ENCODE measurements at regions not wholly inside any gene's neighbourhood (a gene's known extent, or its start where the extent isn't known, plus 50 kb on each side); places are given as distances from the start of the nearest gene placed in this dataset.

DNA sequence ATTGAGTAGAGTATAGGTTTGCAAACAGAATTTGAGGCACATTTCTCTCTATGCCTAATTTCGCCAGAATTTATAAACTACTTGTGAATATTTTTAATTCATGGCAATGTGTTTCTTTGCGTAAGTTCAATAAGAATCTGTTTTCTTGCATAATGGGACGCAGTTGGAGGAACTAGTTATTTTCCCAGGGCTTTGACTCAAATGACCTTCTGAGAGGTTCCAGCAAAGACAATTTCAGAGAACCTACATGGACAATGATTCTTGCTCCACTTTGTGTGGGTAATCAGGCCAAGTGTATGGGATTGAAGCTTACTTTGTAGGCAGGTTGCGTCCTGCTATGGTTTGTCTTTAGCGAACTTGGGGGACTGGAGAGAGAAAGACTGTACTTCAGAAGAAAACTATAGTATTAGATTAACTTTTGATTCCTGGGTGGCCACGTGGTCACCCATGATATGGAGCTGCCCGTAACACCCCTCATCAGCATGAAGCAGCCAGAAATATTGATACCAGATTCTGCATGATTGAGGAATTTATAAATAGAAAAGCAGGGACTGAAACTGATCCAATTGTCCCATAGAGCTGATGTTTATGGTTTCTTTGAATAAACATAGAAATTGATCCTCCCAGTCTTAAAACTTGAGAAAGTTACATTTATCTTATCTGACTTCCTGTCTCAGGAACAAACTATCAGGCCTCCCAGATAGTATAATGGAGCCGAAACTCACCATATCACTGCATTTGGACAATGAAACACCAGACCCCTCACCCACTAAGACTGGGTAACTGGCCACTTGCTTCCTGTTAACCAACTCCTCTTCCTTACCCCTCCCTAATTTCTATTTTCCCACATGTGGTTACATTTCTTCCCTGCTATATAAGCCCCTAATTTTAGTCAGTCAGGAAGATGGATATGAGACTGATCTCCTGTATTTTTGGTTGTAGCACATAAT, 815.3 kb upstream of the HS6ST1 start:
- DNase-seq (ENCODE audit: low read depth in 2 of 2), result no peak

DNA sequence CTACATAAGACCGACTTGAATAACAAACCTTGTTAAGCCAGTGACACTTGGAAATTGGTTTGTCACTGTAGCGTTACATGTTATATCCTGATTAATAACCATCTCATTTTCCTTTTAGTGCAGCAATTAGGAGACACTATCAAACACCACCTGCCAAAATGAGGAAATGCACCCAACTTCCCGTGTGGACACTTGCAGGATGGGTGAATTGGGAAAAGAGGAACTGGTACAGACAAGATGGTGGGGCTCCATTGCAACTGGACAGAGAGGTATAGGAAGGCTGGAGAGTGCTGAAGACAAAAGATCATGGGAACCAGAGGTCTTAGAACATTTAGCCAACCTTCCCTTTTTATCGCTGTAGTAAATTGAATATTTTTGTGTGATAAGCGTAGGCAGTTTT, 816.3 kb upstream of the HS6ST1 start:
- no peak for DNase-seq (ENCODE audit: low read depth in 2 of 2)

DNA sequence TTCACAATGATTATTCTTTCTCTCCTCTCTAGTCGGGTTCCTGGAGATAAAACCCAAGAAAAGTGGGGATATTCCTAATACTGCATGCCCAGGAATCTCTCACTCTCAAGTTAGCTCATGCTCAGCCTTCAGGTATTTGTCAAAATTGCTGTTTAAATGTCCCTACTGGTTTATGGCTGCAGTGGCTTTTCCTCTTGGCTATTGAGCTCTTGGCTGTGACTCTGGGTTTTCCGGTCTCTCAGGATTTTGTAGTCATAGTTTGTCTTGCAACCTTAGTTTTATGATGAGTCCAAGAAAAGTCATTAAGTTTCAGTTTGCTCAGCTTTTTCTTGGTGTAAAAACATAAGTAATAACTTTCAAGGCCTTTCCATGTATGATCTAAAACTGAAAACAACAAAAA, 820.7 kb upstream of the HS6ST1 start:
- no peak for DNase-seq (ENCODE audit: low read depth in 2 of 2)

DNA sequence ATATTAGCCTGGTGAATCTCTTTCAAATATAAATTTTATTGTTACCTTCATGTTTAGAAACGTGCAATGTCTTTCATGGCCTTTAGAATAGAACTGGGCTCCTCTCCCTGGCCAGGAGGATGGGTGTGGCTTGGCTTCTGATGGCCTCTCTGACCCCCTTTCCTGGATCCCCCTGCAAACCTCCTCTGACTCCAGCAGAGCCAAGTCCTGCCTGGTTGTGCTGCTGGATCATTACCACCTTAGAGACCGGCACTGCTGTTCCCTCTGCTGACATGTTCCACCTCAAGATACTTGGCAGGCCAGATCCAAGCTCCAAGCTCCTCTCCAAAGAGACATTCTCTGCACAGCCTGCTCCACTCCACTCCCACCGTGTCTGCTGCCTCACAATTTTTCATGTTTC, 823.8 kb upstream of the HS6ST1 start:
- DNase-seq (ENCODE audit: low read depth in 2 of 2), result no peak

DNA sequence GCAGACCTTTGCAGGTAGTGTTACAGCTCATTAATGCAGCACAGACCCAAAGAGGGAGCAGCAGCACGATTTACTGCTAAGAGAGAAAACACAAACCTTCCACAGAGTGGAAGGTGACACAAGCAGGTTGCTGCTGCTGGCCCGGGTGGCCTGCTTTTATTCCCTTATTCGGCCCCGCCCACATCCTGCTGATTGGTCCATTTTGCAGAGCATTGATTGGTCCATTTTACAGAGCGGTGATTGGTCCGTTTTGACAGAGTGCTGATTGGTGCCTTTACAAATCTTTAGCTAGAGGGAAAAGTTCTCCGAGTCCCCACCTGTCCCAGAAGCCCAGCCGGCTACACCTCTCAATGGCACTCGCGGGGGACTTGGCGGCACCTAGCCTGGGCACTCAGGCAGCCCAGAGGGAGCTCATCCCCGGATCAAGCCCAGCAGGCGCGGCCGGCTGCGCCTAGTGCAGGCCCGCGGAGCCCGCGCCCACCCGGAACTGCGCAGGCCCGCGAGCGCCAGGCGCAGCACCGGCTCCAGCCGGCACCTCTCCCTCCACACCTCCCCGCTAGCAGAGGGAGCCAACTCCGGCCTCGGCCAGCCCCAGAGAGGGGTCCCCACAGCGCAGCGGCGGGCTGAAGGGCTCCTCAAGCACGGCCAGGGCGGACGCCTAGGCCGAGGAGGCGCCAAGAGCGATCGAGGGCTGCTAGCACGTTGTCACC, 825.6 kb upstream of the HS6ST1 start:
- DNase-seq (ENCODE audit: low read depth in 2 of 2), result no peak

DNA sequence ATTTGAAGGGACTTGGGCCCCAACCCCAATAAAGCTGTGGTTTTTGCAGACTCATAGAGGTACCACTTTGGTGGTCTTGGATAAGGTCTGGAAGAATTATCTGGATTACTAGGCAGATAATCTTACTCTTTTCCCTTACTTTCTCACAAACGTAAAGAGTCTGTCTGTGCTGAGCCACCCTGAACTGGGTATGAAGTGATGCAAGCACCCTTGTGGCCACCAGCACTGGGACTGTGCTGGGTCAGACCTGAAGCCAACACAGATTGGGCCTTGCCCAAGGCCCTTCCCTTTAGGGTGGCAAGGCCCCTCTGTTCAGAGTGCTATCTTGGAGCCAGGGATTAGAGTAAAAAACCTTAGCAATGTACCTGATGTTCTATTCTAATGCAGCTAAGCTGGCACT, 827.0 kb upstream of the RAB6C start:
- no peak for DNase-seq (ENCODE audit: low read depth in 2 of 2)

DNA sequence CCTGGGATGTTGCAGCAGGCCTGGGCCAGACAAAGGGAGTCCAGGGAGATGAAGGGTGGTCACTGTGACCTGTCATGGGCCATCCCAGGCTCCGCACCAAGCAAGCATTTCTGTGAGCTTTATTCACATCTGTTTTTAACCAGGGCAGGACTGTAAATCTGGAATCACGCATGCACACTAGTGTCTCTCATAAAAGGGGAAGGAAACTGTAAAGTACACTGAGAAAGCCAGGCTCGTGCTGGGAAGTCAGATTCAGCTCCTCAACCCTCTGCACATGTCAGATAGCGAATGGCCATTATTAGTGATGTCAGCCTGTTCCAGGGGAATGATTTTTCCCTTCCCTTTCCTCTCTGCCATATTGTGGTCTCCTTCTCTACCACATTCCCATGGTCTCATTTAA, 818.6 kb upstream of the RAB6C start:
- no peak for DNase-seq (ENCODE audit: low read depth in 2 of 2)

DNA sequence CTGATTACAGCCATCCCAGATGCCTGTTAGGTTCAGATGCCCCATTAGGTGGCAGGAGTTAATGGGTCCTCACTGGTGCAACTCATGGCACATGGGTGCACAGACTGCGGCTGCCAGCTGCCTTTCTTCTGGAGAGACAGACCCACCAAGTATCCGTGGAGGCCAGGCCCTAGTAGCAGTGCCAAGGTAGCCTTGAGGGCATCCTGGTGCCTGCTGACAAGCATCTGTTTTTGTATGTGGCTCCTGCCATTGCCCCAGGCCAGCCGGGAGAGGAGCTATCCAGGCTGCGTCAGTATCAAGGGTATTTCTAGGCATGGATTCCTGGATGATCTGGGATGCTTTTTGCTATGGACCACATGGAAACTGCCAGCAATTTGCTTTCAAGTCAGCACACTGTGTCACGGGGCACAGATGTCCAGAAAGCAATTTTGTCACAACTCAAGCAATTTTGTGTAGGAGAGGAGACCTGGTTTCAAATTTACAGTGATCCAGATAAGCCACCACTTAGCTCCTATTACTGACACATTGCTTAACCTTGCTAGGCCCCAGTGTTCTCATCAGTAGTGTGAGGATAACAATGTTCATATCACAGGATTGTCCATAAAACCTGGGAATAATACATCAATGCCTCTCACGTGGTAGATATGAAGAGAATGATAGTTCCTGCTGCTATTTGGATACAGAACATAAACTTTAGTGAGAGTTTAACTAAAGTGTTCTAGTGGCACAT, 815.1 kb upstream of the RAB6C start:
- no peak for DNase-seq (ENCODE audit: low read depth in 2 of 2)

DNA sequence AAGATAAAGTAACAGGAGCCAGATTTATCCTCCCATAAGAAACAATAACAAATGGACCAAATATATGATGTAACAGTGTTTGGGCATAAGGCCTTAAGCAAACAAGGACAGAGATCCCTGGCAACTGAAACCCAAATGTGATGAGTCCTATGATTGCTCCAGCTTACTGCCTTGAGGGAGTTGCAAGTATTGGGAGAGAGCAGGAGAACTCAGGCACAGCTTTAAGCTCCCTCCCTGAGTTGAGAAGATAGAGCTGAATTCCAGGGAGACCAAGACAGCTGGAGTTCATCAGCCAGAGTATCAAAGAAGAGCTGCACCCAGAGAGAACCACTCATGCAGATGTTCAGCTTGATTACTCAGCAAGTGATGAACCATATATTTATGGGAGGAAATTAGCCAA, 814.5 kb upstream of the RAB6C start:
- no peak for DNase-seq (ENCODE audit: low read depth in 2 of 2)

DNA sequence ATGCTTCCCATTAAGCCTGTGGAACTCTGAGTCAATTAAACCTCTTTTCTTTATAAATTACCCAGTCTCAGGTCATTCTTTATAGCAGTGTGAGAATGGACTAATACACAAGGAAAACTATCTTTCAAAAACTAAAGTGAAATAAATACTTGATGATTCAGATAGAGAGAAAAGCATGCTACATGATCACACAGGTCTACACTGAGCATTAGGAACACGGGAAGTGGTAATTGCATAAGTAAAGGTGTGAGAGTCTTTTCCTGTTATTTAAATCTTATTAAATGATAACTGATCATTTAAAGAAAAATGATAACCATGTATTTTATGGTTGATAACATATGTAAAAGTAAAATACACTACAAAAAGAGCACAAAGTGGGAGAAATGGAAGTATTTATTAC, 812.0 kb upstream of the RAB6C start:
- DNase-seq (ENCODE audit: low read depth in 2 of 2), result no peak

DNA sequence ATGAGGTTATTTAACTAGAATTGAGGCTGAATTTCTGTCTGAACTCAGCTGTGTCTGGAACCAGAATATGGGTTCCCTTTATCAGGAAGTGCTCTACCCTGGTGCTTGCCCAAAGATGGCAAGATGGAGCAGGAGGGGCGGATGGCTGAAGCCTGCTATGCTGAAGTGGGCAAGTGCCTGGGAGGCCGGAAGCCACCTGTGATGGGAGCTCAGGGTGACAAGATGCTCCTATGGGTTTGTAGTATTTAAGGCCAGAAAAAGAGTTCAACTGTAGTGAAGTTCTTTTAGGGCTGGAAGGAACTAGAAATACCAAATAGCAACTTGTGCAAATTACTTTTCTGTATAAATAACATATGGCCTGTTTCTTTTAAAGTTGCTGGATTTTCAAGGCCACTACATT, 808.9 kb upstream of the RAB6C start:
- DNase-seq (ENCODE audit: low read depth in 2 of 2), result no peak

DNA sequence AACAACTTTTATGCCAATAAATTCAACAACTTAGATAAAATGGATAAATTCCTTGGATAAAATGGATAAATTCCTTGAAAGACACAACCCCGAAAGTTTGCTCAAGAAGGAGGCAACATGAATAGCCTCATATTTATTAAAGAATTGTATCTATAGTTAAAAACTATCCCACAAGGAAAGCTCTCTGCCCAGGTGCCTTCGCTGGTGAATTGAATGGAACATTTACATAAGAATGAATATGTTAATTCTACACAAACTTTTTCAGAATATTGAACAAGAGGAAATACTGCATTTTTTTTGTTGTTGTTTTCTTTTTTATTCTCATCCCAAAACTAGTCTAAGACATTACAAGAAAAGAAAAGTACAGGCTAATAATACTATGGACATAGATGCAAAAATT, 805.3 kb upstream of the RAB6C start:
- DNase-seq (ENCODE audit: low read depth in 2 of 2), result no peak

DNA sequence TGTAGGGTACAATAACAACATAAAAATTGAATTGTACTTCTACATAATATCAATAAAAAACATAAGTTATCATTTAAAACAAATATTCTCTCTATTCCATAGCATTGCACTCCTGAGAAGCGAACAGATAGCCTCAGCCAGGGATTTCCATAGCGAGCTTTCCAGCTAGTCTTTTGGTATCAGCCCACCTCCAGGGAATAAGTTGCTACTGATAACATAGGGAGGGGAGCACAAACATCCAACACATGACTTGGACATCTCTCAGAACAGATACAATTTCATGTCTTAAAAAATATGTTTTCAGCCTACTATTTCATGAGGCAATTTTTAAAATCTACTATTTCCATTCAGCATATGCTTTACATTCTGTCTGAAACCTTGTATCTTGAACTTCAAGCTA, 804.4 kb upstream of the RAB6C start:
- no peak for DNase-seq (ENCODE audit: low read depth in 2 of 2)

DNA sequence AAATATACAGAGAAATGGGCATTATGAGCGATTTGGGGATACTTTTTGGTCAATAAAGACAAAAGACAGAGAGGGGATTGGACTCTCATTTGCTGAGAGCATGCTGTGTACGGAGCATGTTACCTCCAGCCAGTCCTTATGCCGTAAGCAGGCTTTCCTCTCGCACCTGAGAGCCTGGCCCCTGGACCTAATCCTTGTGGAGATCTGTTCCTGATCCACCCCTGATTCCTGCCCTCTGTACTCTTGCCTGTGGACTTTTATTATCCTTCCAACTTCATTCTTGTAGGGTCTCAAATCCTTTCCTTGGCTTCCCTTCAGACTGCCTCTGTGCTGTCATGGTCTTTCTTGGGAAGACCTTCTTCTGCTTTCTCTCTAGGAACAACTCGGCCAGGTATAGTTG, 803.1 kb upstream of the RAB6C start:
- DNase-seq (ENCODE audit: low read depth in 2 of 2), result no peak

DNA sequence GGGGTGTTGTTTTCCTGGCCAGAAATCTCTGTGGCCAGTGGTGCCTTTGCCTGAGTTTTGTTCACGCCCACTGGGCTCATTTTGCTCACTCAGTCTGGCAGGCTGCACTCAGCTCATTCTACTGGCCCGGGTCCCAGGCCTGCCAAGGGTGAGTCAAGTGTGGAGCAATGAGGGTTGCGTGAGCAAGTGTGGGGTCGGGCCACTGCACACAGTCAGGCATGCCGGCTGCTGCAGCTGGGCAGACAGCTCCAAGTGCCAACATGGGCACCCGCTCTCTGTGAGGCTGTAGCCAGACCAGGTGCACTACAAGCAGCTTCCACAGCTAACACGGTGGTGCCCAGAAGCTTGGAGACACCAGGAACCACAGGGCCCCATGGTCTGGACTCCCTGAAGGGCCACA, 801.1 kb upstream of the RAB6C start:
- DNase-seq (ENCODE audit: low read depth in 2 of 2), result no peak

DNA sequence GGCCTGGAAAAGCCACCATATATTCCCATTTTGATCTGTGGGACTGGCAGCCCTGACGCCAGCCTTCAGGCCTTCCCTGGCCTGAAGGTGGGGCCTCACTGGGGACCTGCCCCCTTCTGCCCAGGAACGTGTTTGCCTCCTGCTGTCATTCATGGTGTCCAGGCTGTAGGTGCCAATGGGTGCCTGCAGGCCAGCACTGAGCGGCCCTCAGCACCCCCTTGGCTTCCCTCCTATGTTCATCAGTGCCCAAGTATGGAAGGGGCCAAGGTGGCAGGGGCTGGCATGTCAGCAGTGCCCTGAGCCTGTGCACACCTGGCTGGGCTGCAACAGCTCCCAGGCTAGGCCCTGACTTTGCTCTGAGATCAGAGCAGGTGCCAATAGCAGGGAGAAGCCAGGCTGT, 800.3 kb upstream of the RAB6C start:
- DNase-seq (ENCODE audit: low read depth in 2 of 2), result no peak

DNA sequence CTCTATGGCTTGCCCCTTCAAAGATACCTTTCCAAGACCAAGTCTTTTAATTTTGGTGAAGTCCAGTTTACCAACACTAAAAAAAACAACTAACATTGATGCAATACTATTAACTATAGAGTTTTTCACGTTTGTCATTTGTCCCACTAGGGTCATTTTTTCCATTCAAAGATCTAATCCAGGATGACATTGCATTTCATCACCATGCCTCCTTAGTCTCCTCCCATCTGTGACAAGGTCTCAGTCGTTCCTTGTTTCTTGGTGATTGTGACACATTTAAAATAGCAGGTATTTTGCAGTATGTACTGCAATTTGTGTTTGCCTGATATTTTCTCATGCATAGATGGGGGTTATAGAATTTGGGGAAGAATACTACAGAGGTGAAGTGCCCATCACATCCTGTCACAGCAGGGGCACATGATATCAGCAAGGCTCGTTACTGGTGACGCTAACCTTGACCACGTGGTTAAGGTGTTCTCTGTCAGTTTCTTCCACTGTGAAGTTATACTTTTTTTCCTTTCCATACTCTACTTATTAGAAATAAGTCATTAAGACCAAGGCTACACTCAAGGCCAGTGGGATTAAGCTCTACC, 799.2 kb upstream of the RAB6C start:
- DNase-seq (ENCODE audit: low read depth in 2 of 2), result no peak

DNA sequence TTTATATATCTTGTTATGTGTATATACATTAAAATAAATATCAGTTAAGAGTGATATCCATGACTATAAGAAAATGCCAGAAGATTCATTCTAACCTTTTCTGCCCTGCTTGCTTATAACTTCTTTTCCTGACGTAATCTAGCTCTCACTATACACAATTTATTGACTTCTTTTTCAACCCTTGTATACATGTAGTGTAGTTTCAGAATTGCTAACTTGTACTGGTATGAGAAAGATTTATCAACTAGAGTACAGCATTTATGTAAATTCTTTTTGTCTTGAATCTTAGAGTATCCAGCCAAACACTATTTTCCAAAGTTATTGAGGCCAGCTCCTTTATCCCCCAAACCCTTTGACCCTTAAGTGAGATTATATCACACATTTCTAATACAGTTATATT, 798.0 kb upstream of the RAB6C start:
- no peak for DNase-seq (ENCODE audit: low read depth in 2 of 2)

DNA sequence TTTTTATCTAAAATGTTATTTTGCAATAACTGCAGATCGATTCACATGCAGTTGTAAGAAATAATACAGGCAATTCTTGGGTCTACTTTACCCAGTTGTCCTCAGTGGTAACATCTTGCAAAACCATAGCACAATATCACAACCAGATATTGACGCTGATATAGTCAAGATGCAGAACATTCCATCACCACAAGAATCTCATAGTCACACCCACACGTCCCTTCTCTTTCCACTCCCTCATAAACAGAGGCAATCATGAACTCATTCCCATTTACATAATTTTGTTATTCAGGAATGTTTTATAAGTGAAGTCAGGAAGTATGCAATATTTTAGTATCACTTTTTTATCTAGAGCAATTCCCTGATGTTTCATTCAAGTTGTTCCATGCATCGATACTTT, 797.5 kb upstream of the RAB6C start:
- DNase-seq (ENCODE audit: low read depth in 2 of 2), result no peak

DNA sequence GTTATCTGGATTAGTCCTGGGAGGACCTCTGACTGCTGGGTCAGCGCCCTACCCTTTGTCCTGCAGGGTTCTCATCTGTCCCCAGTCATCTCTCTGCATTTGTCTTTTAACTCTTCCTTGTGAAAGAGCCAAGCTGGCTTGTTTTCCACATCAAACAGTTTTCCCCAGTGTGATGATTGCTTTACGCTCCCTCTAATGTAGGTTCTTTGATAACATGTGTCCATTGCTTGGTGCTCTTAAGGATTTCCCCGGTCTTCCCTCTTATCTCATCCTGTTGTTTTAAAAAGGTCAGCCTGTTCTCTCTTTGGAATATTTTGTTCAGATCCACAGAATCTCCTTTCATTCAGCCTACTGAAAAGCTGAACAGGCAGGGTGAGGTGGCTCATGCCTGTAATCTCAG, 792.1 kb upstream of the RAB6C start:
- DNase-seq (ENCODE audit: low read depth in 2 of 2), result no peak

DNA sequence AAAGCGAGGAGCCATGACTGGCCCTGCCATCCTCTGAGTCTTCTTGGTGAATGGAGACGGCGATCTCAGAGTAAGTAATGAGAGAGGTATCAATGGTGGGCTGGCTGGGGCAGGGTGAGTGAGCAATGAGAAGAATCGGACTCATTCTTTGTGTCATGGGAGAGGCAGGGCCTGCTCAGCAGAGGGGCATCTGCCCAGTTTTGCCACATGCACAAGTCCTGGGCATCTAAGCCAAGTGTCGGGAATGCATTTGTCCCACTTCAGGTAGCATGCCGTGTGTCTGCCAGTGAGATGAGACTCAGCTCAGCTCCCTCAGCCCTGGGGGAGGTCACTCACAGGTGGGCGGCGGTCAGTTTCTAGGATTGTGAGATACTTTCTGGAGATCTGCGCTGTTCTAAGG, 791.0 kb upstream of the RAB6C start:
- no peak for DNase-seq (ENCODE audit: low read depth in 2 of 2)

DNA sequence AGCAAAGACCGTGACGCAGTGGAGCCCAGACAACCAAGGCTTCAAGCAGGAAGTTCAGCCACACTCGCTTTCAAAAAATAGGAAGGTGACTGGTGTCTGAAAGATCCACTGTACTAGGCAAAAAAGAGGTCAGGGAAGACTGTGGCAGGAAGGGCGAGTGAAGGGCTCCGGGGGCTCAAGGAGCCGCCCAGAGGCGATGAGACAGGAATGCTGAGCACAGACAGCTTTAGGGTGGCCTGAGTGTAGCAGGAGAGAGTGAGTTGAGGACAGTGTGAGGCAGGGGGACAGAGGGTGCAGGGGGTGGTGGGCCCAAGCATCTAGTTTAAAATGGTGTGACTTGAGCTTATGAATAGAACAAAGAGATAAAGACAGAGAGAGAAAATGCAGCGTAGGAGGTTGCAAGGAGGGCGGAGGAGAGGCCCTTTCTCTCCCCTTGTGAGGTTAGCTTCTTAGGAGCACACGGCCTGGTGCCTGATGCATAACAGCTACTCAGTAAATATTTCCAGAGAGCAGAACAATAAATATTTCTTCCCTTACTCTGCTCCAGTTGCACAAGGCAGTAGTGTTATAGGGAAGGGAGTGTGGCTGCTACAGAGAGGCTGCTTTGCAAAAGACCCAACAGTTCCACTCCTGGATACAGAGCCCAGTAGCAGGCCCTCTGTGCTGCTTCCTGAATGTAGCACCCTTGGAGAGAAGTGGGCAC, 789.7 kb upstream of the RAB6C start:
- no peak for DNase-seq (ENCODE audit: low read depth in 2 of 2)
